GM21825 (cell line): ENCODE measurements at regions not wholly inside any gene's neighbourhood (a gene's known extent, or its start where the extent isn't known, plus 50 kb on each side); places are given as distances from the start of the nearest gene placed in this dataset.

Source experiments
- ATAC-seq: cut with Tn5 transposase; IDR thresholded peaks from one replicate; pipeline ENCODE4 v1.9.1; 2021; ENCODE audit warnings: mild to moderate bottlenecking, moderate library complexity; ENCODE audit not compliant: unreplicated experiment

DNA sequence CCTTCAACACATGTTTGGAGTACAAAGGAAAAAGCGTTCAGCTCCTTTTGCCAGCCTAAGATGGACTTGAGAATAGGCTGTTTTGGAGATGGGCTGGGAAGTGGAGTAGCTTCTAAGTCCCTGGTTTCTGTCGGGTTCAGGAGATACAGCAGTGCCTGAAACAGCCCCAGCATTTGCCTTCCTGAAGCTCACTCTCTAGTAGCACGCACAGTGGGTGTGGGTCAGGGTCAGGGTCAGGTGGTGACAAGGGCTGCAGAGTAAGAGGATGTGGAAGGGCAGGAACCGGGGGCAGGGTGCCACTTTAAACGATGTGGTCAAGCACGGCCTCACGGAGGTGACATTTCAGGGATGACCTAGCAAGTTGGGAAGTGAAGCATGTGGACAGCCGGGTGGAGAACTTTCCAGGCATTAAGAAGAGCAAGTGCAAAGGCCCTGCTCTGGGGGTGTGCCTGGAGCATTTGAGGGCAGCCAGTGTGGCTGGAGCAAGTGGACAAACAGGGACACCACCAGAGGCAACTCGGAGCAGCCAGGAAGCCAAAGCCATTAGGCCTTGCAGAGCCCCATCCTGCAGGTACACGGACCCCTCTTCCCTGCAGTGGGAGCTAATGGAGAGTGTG, 382.2 kb upstream of the ZMIZ1 start:
- ATAC-seq, result no peak

DNA sequence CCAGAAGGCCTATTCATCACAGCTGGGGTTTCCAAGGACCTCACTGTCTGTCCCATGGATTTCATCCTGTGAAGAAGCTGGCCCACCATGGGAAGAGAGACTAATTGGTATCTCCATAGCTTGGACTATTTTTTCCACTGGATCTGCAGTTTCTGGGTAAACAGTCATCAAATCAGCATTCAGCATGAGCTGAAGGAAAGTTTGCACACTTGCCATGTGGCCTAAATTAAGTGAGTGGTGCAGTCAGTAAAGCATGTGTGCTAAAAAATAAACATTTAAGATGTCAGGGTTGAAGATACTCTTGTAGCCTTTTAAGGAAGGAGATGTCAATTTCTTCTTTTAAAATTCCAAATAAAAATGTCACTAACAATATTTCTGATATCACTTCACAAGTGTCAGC, 381.1 kb upstream of the ZMIZ1 start:
- no peak for ATAC-seq

- ATAC-seq, result no peak
Observed at GRCh38 chr10:78688230-78688900, 380.4 kb upstream of the ZMIZ1 start.

- no peak for ATAC-seq
Observed at GRCh38 chr10:78688901-78689583, 379.7 kb upstream of the ZMIZ1 start.

DNA sequence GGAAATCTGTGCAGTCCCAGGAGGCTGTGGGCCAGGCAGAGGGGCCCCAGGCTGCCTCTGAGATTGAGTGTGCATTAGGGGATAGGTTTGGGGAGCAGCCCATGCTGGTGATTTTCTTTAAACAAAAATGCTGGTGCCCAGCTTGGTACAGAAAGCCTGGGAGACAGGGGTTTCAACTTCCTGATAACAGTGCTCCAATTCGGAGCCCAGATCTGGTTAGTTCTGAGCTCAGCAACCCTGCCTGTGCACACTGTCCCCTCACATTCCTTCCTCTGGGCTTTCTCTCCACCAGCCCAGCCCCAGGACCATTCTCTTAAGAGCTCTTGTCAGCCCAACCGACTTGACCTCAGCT, 379.2 kb upstream of the ZMIZ1 start:
- no peak for ATAC-seq

DNA sequence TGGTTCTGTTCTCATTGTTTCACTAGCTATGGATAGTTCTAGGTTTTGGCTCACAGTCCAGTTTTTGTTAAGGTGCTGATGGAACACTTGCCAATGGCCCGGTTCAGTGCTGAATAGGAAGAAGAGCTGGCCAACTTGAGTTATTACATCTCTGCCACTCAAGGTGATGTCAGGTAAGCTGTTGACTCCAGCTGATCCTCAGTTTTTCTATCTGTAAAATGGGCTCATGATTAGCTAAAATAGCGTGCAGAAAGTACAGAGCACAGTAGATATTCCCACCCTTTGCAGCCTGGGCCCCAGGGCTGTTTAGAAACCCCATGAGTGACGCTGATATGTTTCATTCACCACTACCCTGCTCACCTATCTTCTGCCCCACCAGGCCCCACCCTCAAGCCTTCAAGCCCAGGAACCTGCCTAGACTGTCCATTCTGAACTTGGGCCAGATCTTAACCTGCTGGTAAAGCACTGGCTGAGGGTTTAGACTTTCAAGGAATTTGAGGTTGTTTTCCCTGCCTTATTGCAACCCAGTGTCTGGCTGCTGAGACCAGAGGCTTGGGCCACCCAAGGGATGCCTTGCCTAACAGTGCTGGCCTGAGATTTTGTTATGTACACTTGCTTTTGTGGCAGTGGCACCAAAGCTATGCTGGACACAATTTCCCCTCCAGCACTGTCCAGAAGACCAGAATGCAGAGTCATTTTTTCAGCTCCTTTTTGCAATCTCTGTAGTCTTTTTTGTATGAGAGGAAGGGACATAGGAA, 378.2 kb upstream of the ZMIZ1 start:
- no peak for ATAC-seq

DNA sequence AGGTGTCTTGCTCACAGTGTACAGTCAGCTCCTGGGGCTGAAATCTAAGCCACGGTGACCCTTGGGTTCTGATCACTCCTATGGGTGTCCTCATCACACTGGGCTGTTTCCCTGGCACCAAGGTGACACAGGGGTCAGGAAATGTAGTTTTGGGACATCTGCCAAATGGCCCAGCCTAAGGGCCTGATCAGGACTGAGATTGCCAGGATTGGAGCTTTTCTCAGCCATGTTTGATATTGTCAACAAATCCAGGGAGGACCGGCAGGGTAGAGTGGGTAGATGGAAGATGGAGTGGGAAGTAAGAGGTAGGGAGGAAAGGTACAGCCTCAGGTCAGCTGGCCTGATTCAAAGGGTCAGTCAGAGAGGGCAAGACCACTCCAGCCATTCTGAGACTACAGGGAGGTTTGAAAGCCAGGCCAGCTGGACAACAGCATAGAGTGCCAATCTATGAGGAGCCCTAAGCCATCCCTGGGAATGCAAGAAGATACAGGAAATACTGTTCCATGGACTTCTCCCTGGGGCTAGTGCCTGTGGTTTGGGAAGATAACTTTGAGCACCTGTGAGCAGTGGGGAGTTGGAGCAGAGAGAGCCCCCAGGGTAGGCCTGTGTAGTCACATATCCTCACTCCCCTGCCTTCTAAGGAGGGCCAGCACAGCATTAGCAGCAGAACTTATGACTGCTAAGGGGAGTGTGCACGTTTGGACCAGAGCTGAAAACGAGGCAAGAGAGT, 377.3 kb upstream of the ZMIZ1 start:
- ATAC-seq, result no peak

- ATAC-seq, result no peak
Observed at GRCh38 chr10:78692071-78692470, 376.7 kb upstream of the ZMIZ1 start.

DNA sequence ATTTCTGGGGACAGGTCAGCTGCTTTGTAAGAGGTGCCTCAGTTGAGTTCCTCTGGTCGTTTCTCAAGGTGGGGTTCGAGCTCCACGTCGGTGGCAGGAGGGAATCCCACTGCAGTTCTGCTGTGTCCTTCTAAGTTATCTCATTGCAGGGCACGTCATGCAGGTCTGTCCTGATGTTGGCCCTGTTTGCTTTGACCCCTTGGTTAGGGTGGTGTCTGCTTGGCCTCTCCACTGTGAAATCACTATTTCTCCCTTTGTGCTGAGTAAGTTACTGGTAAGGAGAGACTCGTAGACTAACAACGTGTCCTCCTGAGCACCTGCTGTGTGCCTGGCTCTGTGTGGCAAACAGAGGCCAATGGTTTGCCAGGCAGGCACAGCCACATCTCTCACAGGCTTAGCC, 372.9 kb upstream of the ZMIZ1 start:
- no peak for ATAC-seq

GRCh38 chr10:78696791-78697395, 371.9 kb upstream of the ZMIZ1 start:
- ATAC-seq, result no peak

DNA sequence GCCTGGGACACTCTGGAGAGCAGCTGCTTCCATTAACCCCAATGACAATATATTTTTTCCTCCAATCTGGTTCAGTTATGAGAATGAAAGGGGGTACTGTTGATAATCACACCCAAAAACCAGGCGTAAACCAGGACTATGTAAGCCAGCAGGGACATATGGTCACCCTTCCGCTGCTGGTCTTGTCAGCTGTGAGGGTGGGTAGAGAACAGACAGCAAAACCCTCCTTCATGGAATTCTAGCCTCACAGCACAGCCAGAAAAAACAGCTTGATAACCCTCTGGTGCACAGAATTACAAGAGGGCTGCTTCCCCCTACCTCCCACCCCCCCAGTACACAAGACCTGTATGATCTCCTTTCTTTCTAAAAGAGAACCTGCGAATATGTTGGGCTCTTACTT, 368.8 kb upstream of the ZMIZ1 start:
- ATAC-seq, result no peak

DNA sequence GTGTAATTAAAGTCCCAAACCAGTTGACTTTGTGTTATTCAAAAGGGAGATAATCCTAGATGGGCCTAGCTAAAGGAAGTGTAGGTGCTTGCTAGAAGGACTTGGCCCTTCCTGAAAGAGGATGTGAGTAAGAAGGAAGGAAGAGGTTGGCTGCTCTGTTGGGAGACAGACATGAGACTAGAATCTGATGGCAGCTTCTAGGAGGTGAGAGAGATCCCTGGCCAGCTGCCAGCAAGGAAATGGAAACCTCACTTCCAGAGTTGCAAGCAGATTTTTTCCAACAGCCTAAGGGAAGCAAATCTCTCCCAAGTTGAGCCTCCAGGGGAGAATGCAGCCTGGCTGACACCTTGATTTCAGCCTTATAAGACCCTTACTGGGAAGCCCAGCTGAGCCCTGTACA, 368.4 kb upstream of the ZMIZ1 start:
- no peak for ATAC-seq

- no peak for ATAC-seq
Observed at GRCh38 chr10:78700816-78701520, 367.8 kb upstream of the ZMIZ1 start.

DNA sequence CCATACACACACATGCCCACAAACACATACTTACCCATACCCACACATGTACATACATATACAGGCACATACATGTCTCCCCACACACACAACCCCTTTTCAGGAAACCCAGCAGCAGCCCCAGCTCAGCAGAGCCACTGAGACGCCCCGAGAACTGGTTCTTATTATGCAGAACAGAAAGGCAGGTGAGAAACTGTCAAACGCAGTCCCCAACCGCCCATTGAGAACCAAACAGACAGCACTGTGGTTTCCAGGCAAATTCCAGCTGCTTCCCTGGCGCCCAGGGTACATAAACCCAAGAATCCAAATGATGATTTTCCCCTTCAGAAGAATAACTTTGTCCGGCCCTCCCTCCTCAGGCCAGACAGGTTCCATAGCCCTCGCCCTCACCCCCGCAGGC, 366.6 kb upstream of the ZMIZ1 start:
- no peak for ATAC-seq

DNA sequence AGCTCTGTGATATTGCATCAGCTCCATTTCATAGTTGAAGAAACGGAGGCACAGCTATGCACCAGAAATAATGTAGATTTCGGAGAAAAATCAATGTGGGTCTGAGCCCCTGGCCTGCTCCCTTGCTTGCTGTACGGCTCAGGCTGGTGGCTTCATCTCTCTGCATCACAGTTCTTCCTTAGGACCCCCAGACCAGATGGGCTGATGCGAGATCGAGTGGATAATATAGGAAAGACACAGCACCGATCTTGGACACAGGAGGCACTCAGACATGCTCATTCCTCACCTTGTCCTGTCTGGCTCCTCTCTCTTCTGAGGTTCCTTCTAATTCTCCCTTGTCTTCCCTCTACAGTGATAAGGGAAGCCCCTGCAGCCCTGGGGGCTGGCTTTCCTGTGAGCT, 365.9 kb upstream of the ZMIZ1 start:
- ATAC-seq, result no peak

GRCh38 chr10:78703593-78703992, 365.2 kb upstream of the ZMIZ1 start:
- no peak for ATAC-seq

- no peak for ATAC-seq
Observed at GRCh38 chr10:78706256-78706655, 362.5 kb upstream of the ZMIZ1 start.

DNA sequence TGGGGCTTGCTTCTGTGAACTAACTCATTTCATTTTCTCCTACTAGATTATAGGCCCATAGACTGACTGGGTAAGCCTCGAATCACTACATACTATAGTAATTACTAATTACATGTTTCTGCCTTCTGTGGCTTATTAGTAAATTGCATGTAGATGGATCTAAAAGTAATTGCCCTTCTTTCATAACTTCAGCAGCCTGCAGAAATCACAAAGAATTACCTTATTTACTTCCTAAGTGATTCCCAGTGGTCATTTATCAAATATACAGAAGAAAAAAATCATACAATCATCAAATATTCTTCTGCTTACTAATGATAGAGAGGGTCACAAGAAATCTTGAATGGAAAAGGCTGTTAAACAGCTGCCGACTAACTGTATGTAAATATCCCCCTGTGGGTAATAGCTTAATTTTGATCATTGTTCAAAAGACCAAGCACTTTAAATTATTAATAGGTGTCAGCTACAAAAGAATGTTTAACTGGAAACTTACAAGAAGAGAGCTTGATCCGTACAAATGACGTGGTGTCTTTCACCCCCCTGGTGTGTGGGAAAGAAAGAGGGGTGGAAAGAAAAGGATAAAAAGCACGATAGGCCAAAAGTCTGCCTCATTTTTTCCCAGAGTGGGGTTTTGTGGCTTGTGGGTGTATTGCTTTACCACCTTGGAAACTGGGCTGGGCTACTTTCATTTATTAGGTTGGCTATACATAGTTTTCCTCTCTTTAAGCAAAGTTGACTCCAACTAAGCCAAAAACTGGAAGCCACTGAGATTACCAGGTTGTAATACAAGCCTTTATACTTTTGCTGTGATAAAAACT, 361.8 kb upstream of the ZMIZ1 start:
- no peak for ATAC-seq

DNA sequence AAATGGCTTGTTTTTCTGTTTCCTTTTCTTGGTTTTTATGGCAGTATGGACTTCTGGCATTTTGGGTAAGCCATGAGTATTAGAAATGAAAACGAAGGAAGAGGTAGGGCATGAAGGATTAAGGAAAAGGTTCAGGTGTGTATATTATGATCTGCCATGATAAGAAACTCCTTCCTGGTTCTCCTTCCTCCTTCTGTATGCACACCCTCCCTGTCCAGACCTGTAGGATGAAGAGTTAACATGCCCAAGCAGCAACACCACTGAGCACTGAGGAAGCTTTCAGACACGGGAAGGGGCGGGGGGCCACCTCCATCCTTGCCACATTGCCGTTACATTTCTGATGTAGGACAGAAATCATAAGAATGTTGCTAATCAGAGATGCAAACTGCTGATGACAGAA, 361.0 kb upstream of the ZMIZ1 start:
- ATAC-seq, result no peak
